DOHH2 (cell line): ENCODE measurements at regions not wholly inside any gene's neighbourhood (a gene's known extent, or its start where the extent isn't known, plus 50 kb on each side); places are given as distances from the start of the nearest gene placed in this dataset.

Experiments
- H3F3A ChIP-seq: fragments of 200-600 bp; sonication (generic), shearing (Covaris generic); 2 replicates; pipeline ENCODE4 v1.6.0; 2016; ENCODE audit warnings: antibody characterized with exemption, mild to moderate bottlenecking; ENCODE audit not compliant: control insufficient read depth, insufficient read depth
- H3K27ac ChIP-seq: fragments of 200-600 bp; sonication (generic); 2 replicates; pipeline ENCODE4 v1.5.1; 2014; ENCODE audit warnings: low read depth, mild to moderate bottlenecking, low read length, moderate library complexity
- H3K27me3 ChIP-seq: fragments of 200-600 bp; sonication (generic); 2 replicates; pipeline ENCODE4 v1.6.1; 2014; ENCODE audit warnings: mild to moderate bottlenecking, low read length, mixed read lengths; ENCODE audit not compliant: control insufficient read depth
- H3K36me3 ChIP-seq: fragments of 200-600 bp; sonication (generic); 2 replicates; pipeline ENCODE4 v1.6.1; 2014; ENCODE audit warnings: mild to moderate bottlenecking, low read length, moderate library complexity, mixed read lengths; ENCODE audit not compliant: control insufficient read depth
- H3K4me1 ChIP-seq: fragments of 200-600 bp; sonication (generic); 2 replicates; pipeline ENCODE4 v1.6.1; 2014; ENCODE audit warnings: mild to moderate bottlenecking, low read length, mixed read lengths; ENCODE audit not compliant: control insufficient read depth
- H3K4me2 ChIP-seq: fragments of 200-600 bp; sonication (generic); 2 replicates; pipeline ENCODE4 v1.6.0; 2014; ENCODE audit warnings: mild to moderate bottlenecking, low read length, moderate library complexity
- H3K4me3 ChIP-seq: fragments of 200-600 bp; sonication (generic); 2 replicates; pipeline ENCODE4 v1.5.1; 2014; ENCODE audit warnings: mild to moderate bottlenecking, low read length, mixed read lengths
- H3K79me2 ChIP-seq: fragments of 200-600 bp; sonication (generic); 2 replicates; pipeline ENCODE4 v1.6.1; 2014; ENCODE audit warnings: mild to moderate bottlenecking, low read length, mixed read lengths; ENCODE audit not compliant: control insufficient read depth
- H3K9me2 ChIP-seq: fragments of 200-600 bp; sonication (generic); replicated peaks from 2 replicates; pipeline ENCODE4 v1.6.1; 2014; ENCODE audit warnings: mild to moderate bottlenecking, low read length, mixed read lengths; ENCODE audit not compliant: control insufficient read depth
- H3K9me3 ChIP-seq: fragments of 200-600 bp; sonication (generic); 2 replicates; pipeline ENCODE4 v1.6.1; 2014; ENCODE audit warnings: antibody characterized with exemption, low read length, mixed read lengths; ENCODE audit not compliant: control insufficient read depth, insufficient read depth
- H4K20me1 ChIP-seq: fragments of 200-600 bp; sonication (generic); 2 replicates; pipeline ENCODE4 v1.6.0; 2014; ENCODE audit warnings: low read depth, mild to moderate bottlenecking, antibody characterized with exemption, low read length, moderate library complexity; ENCODE audit not compliant: control insufficient read depth, insufficient read depth
- EZH2phosphoT487 ChIP-seq: fragments of 200-600 bp; sonication (generic); IDR thresholded peaks from 2 replicates; pipeline ENCODE4 v1.6.1; 2017; ENCODE audit warnings: borderline replicate concordance, mild to moderate bottlenecking, antibody characterized with exemption, low read length, moderate library complexity, mixed read lengths
- TF ChIP-seq, protein P1 (sequence below): fragments of 200-600 bp; sonication (generic); IDR thresholded peaks from one replicate; pipeline ENCODE4 v1.5.1; 2014; ENCODE audit warnings: antibody characterized with exemption, mild to moderate bottlenecking, low read depth, low read length; ENCODE audit not compliant: poor library complexity, severe bottlenecking

DNA sequence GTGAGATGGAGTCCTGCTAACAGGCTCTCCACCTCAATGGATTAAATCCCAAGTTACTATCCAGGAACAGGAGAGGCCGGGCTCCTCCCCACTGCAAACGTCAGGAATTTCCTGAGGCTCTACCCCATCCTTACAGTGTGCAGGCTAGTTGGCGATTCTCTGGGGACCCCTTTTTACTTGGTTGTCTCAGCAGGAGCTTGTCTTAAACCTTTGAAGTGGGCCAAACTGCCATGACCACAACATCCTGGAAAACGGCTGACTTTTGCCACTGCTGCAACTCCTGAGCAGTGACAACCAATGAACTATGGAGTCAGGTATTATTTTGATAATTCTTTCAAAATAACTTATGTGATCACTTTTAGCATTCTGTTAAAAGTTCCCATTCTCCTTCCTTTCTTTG, 440.9 kb upstream of the CCDC54 start:
- Histone ChIP-seq H3K4me1 (no peaks in the 10 kb centered on the region), H3K27me3 (no peaks in the 10 kb centered on the region), H3K4me2 (no peak overlapping the region), H3K79me2 (no peaks in the 10 kb centered on the region), H3K9me2 (no peaks in the 10 kb centered on the region), H3F3A (no peaks in the 10 kb centered on the region), H4K20me1 (no peaks in the 10 kb centered on the region), H3K4me3 (no peak overlapping the region), H3K27ac (no peak overlapping the region), H3K9me3 (no peaks in the 10 kb centered on the region), H3K36me3 (no peaks in the 10 kb centered on the region)
- TF ChIP-seq EZH2phosphoT487 = no peak
- TF ChIP-seq, protein P1, sequence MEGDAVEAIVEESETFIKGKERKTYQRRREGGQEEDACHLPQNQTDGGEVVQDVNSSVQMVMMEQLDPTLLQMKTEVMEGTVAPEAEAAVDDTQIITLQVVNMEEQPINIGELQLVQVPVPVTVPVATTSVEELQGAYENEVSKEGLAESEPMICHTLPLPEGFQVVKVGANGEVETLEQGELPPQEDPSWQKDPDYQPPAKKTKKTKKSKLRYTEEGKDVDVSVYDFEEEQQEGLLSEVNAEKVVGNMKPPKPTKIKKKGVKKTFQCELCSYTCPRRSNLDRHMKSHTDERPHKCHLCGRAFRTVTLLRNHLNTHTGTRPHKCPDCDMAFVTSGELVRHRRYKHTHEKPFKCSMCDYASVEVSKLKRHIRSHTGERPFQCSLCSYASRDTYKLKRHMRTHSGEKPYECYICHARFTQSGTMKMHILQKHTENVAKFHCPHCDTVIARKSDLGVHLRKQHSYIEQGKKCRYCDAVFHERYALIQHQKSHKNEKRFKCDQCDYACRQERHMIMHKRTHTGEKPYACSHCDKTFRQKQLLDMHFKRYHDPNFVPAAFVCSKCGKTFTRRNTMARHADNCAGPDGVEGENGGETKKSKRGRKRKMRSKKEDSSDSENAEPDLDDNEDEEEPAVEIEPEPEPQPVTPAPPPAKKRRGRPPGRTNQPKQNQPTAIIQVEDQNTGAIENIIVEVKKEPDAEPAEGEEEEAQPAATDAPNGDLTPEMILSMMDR = no peak

DNA sequence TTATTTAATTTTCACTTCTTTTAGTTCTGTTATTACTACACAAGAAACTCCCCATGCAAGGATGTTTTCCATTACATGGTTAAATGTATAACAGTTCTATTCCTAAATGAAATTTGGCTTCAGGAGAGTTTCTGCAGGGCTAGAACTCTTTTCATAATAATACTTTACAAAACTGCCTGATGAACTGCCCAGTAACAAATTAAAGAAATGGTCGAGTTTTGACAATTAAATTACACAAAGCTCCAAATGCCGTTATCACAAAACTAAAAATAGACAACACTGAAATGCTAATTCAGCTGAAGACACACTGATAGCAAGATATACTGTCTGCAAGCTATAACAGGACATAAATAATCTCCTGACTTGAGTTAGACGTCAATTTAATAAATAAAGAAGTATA, 435.2 kb upstream of the CCDC54 start:
- no peaks in the 10 kb centered on the region for H3K79me2 ChIP-seq
- no peak overlapping the region for H3K4me2 ChIP-seq
- no peaks in the 10 kb centered on the region for H3F3A ChIP-seq
- TF ChIP-seq, protein P1 = no peak
- no peak for TF ChIP-seq EZH2phosphoT487
- H3K4me3 ChIP-seq = no peak overlapping the region
- H3K9me2 ChIP-seq = no peaks in the 10 kb centered on the region; the same call in 1 of the 2 replicates
- H3K36me3 ChIP-seq = no peaks in the 10 kb centered on the region
- H3K4me1 ChIP-seq = 0 out of 2 replicates have a peak, but pooled peaks cover 3% of the 10 kb centered on the region
- H3K9me3 ChIP-seq = no peaks in the 10 kb centered on the region
- H3K27me3 ChIP-seq = no peaks in the 10 kb centered on the region
- H3K27ac ChIP-seq = no peak overlapping the region
- no peaks in the 10 kb centered on the region for H4K20me1 ChIP-seq

DNA sequence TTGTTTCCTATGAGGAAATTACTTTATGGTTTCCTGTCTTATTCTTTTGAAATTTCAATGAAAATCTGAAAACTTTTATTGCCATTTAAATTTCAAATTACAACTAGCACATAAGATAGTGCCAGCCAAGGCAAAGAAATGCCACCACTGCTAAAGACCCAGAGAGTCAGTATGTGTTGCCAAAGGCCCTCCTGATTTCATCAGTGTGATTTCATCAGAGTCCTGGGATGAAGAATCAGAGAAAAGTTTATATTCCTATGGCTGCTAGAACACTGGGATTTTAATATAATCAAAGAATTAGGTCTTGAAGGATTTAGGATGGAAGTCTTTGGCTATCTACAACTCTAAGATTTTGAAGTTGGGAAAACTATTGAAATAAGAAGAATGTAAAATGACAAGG, 434.2 kb upstream of the CCDC54 start:
- Histone ChIP-seq H3K4me3 (no peak overlapping the region), H3K27ac (no peak overlapping the region), H4K20me1 (no peaks in the 10 kb centered on the region), H3K9me3 (no peaks in the 10 kb centered on the region), H3F3A (no peaks in the 10 kb centered on the region), H3K4me1 (0 out of 2 replicates have a peak, but pooled peaks cover 3% of the 10 kb centered on the region), H3K27me3 (no peaks in the 10 kb centered on the region), H3K9me2 (no peaks in the 10 kb centered on the region; the same call in 1 of the 2 replicates), H3K36me3 (no peaks in the 10 kb centered on the region), H3K4me2 (no peak overlapping the region), H3K79me2 (no peaks in the 10 kb centered on the region)
- TF ChIP-seq, protein P1 = no peak
- no peak for TF ChIP-seq EZH2phosphoT487
